HG03571 (cell line): ENCODE measurements at regions not wholly inside any gene's neighbourhood (a gene's known extent, or its start where the extent isn't known, plus 50 kb on each side); places are given as distances from the start of the nearest gene placed in this dataset.
A peak's percentile ranks its signal among the peaks of the same experiment; 100 is the strongest.

ENCODE experiments used
- ATAC-seq: cut with Tn5 transposase; IDR thresholded peaks from one replicate; pipeline ENCODE4 v1.9.1; 2021; ENCODE audit not compliant: unreplicated experiment

DNA sequence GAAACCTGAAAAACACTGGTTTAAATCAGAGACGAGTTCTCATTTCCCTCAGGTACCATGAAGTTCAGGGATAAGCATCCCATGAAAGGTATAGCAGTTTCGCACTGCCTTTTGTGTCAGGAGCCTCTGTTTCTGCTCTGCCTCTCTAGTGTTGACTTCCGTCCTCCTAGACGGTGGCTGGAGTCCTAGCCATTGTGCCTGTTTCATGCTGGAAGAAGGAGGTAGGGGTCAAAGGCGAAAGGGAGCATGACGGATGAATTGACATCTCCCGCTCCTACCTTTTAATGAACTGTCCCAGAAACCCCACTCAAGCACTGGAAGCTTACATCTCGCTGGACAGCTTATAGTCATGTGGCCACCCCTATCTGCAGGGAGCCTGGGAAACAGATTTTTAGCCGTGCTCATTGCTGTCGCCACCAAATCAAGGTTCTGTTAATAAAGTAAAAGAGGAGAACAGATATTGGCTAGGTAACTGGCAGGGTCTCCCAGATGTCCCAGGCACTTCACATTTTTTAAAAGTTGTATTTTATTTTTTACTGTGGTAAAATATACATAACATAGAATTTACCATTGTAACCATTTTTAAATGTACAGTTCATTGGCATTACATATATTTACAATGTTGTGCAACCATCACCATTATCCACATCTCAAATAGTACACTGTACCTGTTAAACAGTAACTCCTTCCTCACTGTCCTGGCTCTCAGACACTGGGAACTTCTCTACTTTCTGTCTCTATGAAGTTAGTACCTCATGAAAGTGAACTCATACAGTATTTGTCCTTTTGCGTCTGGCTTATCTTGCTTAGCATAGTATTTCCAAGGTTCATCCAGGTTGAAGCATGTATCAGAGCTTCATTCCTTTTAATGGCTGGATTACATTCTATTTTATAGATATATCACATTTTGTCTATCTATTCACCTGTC lies 55.0 kb upstream of the CTLA4 start:
- no peak for ATAC-seq

- ATAC-seq: no peak
Measured at GRCh38 chr2:203813684-203814083, 53.9 kb upstream of the CTLA4 start.

DNA sequence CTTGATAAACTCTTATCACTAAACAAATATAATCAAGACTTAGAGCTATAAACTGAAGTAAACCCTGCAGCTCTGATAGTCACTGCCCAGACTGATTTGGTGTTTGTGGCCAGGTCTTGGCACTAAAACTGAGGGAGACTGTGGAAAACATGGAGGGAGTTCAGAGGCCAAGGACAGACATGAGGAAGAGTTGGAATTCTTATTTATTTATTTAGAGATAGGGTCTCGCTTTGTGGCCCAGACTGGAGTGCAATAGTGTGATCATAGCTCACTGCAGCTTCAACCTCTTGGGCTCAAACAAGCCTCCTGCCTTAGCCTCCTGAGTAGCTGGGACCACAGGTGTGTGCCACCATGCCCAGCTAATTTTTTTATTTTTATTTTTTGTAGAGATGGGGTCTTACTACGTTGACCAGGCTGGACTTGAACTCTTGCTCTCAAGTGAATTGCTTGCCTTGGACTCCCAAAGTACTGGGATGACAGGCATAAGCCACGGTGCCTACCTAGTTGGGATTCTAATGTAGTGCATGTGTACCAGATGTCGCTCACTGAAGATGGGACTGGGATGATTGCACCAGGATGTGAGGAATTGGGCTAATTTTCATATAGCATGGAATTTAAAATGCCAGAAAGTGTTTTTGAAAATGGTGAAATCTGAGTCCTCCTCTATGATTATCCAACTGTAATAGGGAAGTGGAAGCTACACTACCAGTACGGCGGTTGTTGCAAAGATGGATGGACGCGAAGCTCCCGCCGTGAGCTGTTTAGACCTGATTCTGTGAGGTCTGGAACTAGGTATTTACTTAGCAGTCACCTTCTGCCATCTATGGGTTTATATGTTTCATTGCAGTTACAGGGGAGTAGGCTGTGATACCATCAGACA lies 52.7 kb upstream of the CTLA4 start:
- ATAC-seq: peak; percentile 85

- no peak for ATAC-seq
Measured at GRCh38 chr2:203815541-203815898, 52.1 kb upstream of the CTLA4 start.

DNA sequence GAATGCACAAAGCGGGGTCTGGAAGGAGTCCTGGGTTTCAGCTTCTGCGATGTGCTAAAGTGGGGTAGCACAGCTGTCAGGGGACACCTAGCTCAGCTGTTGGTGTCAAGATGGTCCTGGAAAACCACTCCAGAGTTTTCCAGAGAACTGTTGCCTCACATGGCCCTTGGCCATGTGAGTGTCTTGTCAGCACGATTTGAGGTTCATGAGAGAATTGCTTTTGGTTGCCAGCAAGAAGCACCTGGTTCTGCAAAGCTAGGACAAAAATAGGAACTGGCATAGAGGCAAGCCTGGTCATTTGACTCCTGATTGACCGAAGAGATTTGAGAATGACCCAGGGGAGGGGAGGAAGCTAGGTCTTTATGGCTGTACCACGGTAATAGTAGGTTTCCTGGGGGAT lies 50.4 kb upstream of the CTLA4 start:
- ATAC-seq: no peak
